Choroid plexus epithelial cell (primary cell): ENCODE measurements at regions not wholly inside any gene's neighbourhood (a gene's known extent, or its start where the extent isn't known, plus 50 kb on each side); places are given as distances from the start of the nearest gene placed in this dataset.

Experiments used
- DNase-seq: peaks from one replicate; pipeline ENCODE4 v3.0.0-alpha.2; 2010; ENCODE audit warnings: low read depth
- H3K4me3 ChIP-seq: 2 replicates; pipeline ENCODE4 v1.5.1; 2011; ENCODE audit warnings: low read depth, mild to moderate bottlenecking, control low read depth, low read length, moderate library complexity
- CTCF ChIP-seq: conservative IDR thresholded peaks from 2 replicates; pipeline ENCODE4 v1.5.1; 2011; ENCODE audit warnings: low read depth, mild to moderate bottlenecking, control low read depth, inconsistent platforms, low read length, moderate library complexity

- TF ChIP-seq CTCF = no peak
- DNase-seq = no peak
- H3K4me3 ChIP-seq = no peak overlapping the region
Observed at GRCh38 chr3:22916933-22917332, 286.2 kb upstream of the UBE2E2 start.

- DNase-seq = no peak
- H3K4me3 ChIP-seq = no peak overlapping the region
- TF ChIP-seq CTCF = no peak
Observed at GRCh38 chr3:22920006-22920405, 283.1 kb upstream of the UBE2E2 start.

GRCh38 chr3:22922317-22922716 is 280.8 kb upstream of the UBE2E2 start:
- DNase-seq = peak; percentile 44
- H3K4me3 ChIP-seq = no peak overlapping the region
- TF ChIP-seq CTCF = peak; percentile 39

- TF ChIP-seq CTCF = no peak
- H3K4me3 ChIP-seq = no peak overlapping the region
- DNase-seq = no peak
Observed at GRCh38 chr3:22923711-22924110, 279.4 kb upstream of the UBE2E2 start.

- DNase-seq = no peak
- H3K4me3 ChIP-seq = no peak overlapping the region
- TF ChIP-seq CTCF = no peak
Observed at GRCh38 chr3:22928216-22929110, 274.7 kb upstream of the UBE2E2 start.

- TF ChIP-seq CTCF = peak; percentile 1
- no peak for DNase-seq
- H3K4me3 ChIP-seq = no peak overlapping the region
Observed at GRCh38 chr3:22933051-22933840, 269.9 kb upstream of the UBE2E2 start.

GRCh38 chr3:22933841-22934116 is 269.3 kb upstream of the UBE2E2 start:
- DNase-seq = no peak
- TF ChIP-seq CTCF = no peak
- H3K4me3 ChIP-seq = no peak overlapping the region
